ENCODE measurements at regions not wholly inside any gene's neighbourhood (a gene's known extent, or its start where the extent isn't known, plus 50 kb on each side); places are given as distances from the start of the nearest gene placed in this dataset.

DNA sequence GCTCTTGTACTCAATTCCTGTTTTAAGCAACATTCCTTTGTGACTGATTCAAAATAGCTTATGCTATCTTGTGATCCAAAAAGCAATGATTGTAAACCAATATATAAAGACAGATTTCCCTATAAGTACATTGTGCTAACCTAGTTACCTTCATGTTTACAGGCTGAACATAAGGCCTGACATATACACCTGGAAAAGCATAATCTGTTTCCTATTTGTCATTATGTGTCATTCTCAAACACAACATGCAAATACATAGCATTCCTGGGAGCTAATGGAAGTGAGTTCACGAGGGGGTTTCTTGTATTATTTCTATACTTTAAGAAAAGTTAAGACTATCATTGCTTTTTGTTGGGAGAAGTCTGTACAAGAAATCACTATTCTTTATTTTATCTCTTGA is 638.1 kb upstream of the AGA start:
- no peak for DNase-seq
- Mint-ChIP-seq H3K9me3 (ENCODE audit: unreplicated experiment) (peaks cover 10% of the 10 kb centered on the region), H3K4me1 (ENCODE audit: low read depth, unreplicated experiment) (peaks cover 10% of the 10 kb centered on the region), H3K27me3 (ENCODE audit: insufficient read depth, unreplicated experiment) (no peaks in the 10 kb centered on the region), H3K36me3 (ENCODE audit: insufficient read depth, unreplicated experiment) (no peaks in the 10 kb centered on the region), H3K4me3 (ENCODE audit: unreplicated experiment) (no peak overlapping the region), H3K27ac (ENCODE audit: unreplicated experiment) (no peak overlapping the region)
- H3K36me3 ChIP-seq (ENCODE audit: control insufficient read depth, insufficient read depth, low read length) = no peaks in the 10 kb centered on the region
- no peak overlapping the region for H3K4me3 ChIP-seq (ENCODE audit: low read depth, low read length)
- ChIA-PET POLR2A (no interaction called here), CTCF (no interaction called here)
- intact Hi-C loops (cut with micrococcal nuclease; ENCODE audit: unreplicated experiment) = no loop called here
- TF ChIP-seq, protein P1, sequence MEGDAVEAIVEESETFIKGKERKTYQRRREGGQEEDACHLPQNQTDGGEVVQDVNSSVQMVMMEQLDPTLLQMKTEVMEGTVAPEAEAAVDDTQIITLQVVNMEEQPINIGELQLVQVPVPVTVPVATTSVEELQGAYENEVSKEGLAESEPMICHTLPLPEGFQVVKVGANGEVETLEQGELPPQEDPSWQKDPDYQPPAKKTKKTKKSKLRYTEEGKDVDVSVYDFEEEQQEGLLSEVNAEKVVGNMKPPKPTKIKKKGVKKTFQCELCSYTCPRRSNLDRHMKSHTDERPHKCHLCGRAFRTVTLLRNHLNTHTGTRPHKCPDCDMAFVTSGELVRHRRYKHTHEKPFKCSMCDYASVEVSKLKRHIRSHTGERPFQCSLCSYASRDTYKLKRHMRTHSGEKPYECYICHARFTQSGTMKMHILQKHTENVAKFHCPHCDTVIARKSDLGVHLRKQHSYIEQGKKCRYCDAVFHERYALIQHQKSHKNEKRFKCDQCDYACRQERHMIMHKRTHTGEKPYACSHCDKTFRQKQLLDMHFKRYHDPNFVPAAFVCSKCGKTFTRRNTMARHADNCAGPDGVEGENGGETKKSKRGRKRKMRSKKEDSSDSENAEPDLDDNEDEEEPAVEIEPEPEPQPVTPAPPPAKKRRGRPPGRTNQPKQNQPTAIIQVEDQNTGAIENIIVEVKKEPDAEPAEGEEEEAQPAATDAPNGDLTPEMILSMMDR (IDR thresholded peaks at IDR 0.05; ENCODE audit: insufficient read depth in 1 of 2, low read depth in 1 of 2, low read length in 1 of 2, severe bottlenecking in 1 of 2, unreplicated experiment in 1 of 2) = no peak
- no peaks in the 10 kb centered on the region for H3K9me3 ChIP-seq
- H3K27me3 ChIP-seq (replicated peaks; ENCODE audit: control insufficient read depth, insufficient read depth, low read length) = no peaks in the 10 kb centered on the region
- no peaks in the 10 kb centered on the region; the same call in 1 of the 2 replicates for H3K4me1 ChIP-seq
- no TSS peak for BruUV-seq (replicated peaks)

DNA sequence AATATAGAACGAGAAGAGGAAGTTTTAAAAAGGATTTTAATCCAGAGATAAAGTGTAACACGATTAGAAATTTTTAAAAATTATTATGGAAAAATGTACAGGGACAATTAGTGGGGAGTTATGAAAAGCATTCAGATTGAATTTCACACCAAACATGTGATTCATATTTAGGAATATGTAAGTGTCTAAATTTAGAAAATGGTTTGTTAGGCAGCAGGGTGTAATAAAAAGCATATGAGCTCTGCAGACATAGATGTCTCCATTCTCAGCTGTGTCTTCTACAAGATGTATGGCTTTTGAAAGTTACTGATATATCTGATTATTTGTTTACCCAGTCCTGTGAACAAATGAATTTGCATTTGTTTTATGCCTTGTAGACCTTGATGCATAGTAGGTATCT is 638.9 kb upstream of the AGA start:
- Mint-ChIP-seq H3K27ac (ENCODE audit: unreplicated experiment) (no peak overlapping the region), H3K36me3 (ENCODE audit: insufficient read depth, unreplicated experiment) (no peaks in the 10 kb centered on the region), H3K9me3 (ENCODE audit: unreplicated experiment) (peaks cover 10% of the 10 kb centered on the region), H3K27me3 (ENCODE audit: insufficient read depth, unreplicated experiment) (no peaks in the 10 kb centered on the region), H3K4me1 (ENCODE audit: low read depth, unreplicated experiment) (peaks cover 12% of the 10 kb centered on the region), H3K4me3 (ENCODE audit: unreplicated experiment) (no peak overlapping the region)
- ChIA-PET POLR2A (no interaction called here), CTCF (no interaction called here)
- DNase-seq = no peak
- H3K4me1 ChIP-seq = no peaks in the 10 kb centered on the region; the same call in 1 of the 2 replicates
- H3K27me3 ChIP-seq (replicated peaks; ENCODE audit: control insufficient read depth, insufficient read depth, low read length) = no peaks in the 10 kb centered on the region
- intact Hi-C loops (cut with micrococcal nuclease; ENCODE audit: unreplicated experiment) = no loop called here
- H3K4me3 ChIP-seq (ENCODE audit: low read depth, low read length) = no peak overlapping the region
- no peaks in the 10 kb centered on the region for H3K9me3 ChIP-seq
- TF ChIP-seq, protein P1 (IDR thresholded peaks at IDR 0.05; ENCODE audit: insufficient read depth in 1 of 2, low read depth in 1 of 2, low read length in 1 of 2, severe bottlenecking in 1 of 2, unreplicated experiment in 1 of 2) = no peak
- BruUV-seq (replicated peaks) = no TSS peak
- H3K36me3 ChIP-seq (ENCODE audit: control insufficient read depth, insufficient read depth, low read length) = no peaks in the 10 kb centered on the region

DNA sequence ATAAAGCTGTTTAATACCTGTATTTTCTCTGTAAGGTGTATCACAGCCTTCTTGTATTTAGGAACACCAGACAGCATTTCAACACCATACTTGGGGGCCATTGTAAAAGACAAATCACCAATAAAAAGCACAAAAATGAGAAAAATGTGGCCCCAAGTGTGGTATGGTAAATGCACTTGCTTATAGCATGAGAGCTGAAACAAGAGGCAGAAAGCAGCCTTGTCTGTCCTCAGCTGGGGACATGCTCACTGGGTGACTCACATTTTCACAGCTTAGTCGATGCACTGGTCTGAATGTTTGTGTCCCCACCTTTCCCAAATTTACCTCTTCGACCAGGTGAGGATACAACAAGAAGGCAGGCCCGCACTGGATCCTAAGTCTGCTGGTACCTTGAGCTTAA is 639.7 kb upstream of the AGA start:
- Mint-ChIP-seq H3K4me3 (ENCODE audit: unreplicated experiment) (no peak overlapping the region), H3K36me3 (ENCODE audit: insufficient read depth, unreplicated experiment) (no peaks in the 10 kb centered on the region), H3K9me3 (ENCODE audit: unreplicated experiment) (peaks cover 10% of the 10 kb centered on the region), H3K4me1 (ENCODE audit: low read depth, unreplicated experiment) (peaks cover 17% of the 10 kb centered on the region), H3K27ac (ENCODE audit: unreplicated experiment) (no peak overlapping the region), H3K27me3 (ENCODE audit: insufficient read depth, unreplicated experiment) (no peaks in the 10 kb centered on the region)
- no peak overlapping the region for H3K4me3 ChIP-seq (ENCODE audit: low read depth, low read length)
- ChIA-PET CTCF (no interaction called here), POLR2A (no interaction called here)
- H3K4me1 ChIP-seq = no peaks in the 10 kb centered on the region; the same call in 1 of the 2 replicates
- TF ChIP-seq, protein P1 (IDR thresholded peaks at IDR 0.05; ENCODE audit: insufficient read depth in 1 of 2, low read depth in 1 of 2, low read length in 1 of 2, severe bottlenecking in 1 of 2, unreplicated experiment in 1 of 2) = no peak
- H3K9me3 ChIP-seq = no peaks in the 10 kb centered on the region
- no peak for DNase-seq
- no TSS peak for BruUV-seq (replicated peaks)
- no peaks in the 10 kb centered on the region for H3K27me3 ChIP-seq (replicated peaks; ENCODE audit: control insufficient read depth, insufficient read depth, low read length)
- intact Hi-C loops (cut with micrococcal nuclease; ENCODE audit: unreplicated experiment) = no loop called here
- H3K36me3 ChIP-seq (ENCODE audit: control insufficient read depth, insufficient read depth, low read length) = no peaks in the 10 kb centered on the region

Data from Caco-2 (cell line).